K562 (cell line): ENCODE measurements at regions not wholly inside any gene's neighbourhood (a gene's known extent, or its start where the extent isn't known, plus 50 kb on each side); places are given as distances from the start of the nearest gene placed in this dataset.

Experiments used
- ATAC-seq: fragments of 200-7000 bp; cut with Tn5 transposase; 3 replicates; pipeline ENCODE4 v1.9.1; 2020; ENCODE audit warnings: moderate library complexity
- BruUV-seq: library from RNA; stranded (reverse); fragments of 400-500 nt; replicated peaks from 2 replicates; lab custom pipeline; 2021; lab: Mats Ljungman, UMichigan
- CTCF ChIA-PET: fragments of 300-600 bp; formaldehyde crosslinking; extraction: SDS; loops from one replicate; lab custom pipeline; 2021; ENCODE audit warnings: low intra/inter-chr PET ratio; lab: Yijun Ruan, JAX
- POLR2A ChIA-PET: fragments of 300-600, 350-650 bp; sonication (Branson Sonifier 250); formaldehyde crosslinking; extraction: SDS; loops from one replicate; lab custom pipeline; 2021; ENCODE audit warnings: antibody characterized with exemption, inconsistent platforms; lab: Yijun Ruan, JAX
- DNase-seq, 4 experiments: peaks; one replicate each; pipeline versions ENCODE4 v3.0.0 to v3.0.0-alpha.2; 2011 to 2018; ENCODE audit warnings: low spot score in 3 of 4, mixed read lengths in 3 of 4; ENCODE audit errors: extremely low read depth in 1 of 4
- FAIRE-seq: peaks from 2 replicates; lab custom pipeline; 2011; peaks lifted over from hg19 to GRCh38; lab: Jason Lieb, UNC
- H2AFZ ChIP-seq: 2 replicates; pipeline ENCODE4 v1.6.0; 2011; ENCODE audit warnings: low read depth, low read length, control low read depth, inconsistent platforms
- H3K27ac ChIP-seq: fragments of 200-600 bp; 3 replicates; pipeline ENCODE4 v1.8.0; 2011; ENCODE audit warnings: low read depth, mild to moderate bottlenecking, control low read depth, inconsistent platforms, low read length, moderate library complexity, mixed read lengths; ENCODE audit errors: extremely low read depth
- H3K27me3 ChIP-seq, 2 experiments: fragments of 300-600 bp in 1 of 2; 2 replicates in 1 of 2; 3 replicates in 1 of 2; pipeline versions ENCODE4 v1.6.0 to v1.8.0; 2011; ENCODE audit warnings: inconsistent platforms in 2 of 2, low read length in 2 of 2, mild to moderate bottlenecking in 1 of 2, mixed read lengths in 1 of 2, moderate library complexity in 1 of 2; ENCODE audit not compliant: control insufficient read depth in 2 of 2, insufficient read depth in 2 of 2
- H3K36me3 ChIP-seq: fragments of 300-600 bp; 3 replicates; pipeline ENCODE4 v1.8.0; 2011; ENCODE audit warnings: mild to moderate bottlenecking, low read length, inconsistent platforms; ENCODE audit not compliant: control insufficient read depth, insufficient read depth
- H3K4me1 ChIP-seq, 2 experiments: fragments of 200-600 bp in 1 of 2; replicated peaks in 1 of 2; 2 replicates in 1 of 2; 3 replicates in 1 of 2; pipeline versions ENCODE4 v1.5.1 to v1.8.0; 2011; ENCODE audit warnings: inconsistent platforms in 2 of 2, low read length in 2 of 2, mild to moderate bottlenecking in 1 of 2, mixed read lengths in 1 of 2, moderate library complexity in 1 of 2; ENCODE audit not compliant: control insufficient read depth in 2 of 2, insufficient read depth in 2 of 2
- H3K4me2 ChIP-seq: 2 replicates; pipeline ENCODE4 v1.6.1; 2011; ENCODE audit warnings: low read length, control low read depth, inconsistent platforms, mixed read lengths; ENCODE audit not compliant: insufficient read depth
- H3K4me3 ChIP-seq: fragments of 200-600 bp; sonication (generic), shearing (Covaris generic); 2 replicates; pipeline ENCODE4 v1.5.1; 2016; ENCODE audit warnings: control low read depth, inconsistent platforms
- H3K79me2 ChIP-seq: fragments of 200-600 bp; 3 replicates; pipeline ENCODE4 v1.8.0; 2011; ENCODE audit warnings: low read length, inconsistent platforms; ENCODE audit not compliant: control insufficient read depth, insufficient read depth
- H3K9ac ChIP-seq, 2 experiments: 2 replicates each; pipeline versions ENCODE4 v1.6.0 to v1.6.1; 2011; ENCODE audit warnings: low read depth in 2 of 2, low read length in 2 of 2, control low read depth in 1 of 2, inconsistent platforms in 1 of 2, mild to moderate bottlenecking in 1 of 2, mixed read lengths in 1 of 2; ENCODE audit not compliant: insufficient read depth in 1 of 2
- H3K9me1 ChIP-seq: one replicate; pipeline ENCODE4 v1.6.0; 2011; ENCODE audit warnings: inconsistent platforms, mild to moderate bottlenecking, low read length, moderate library complexity; ENCODE audit not compliant: control insufficient read depth, insufficient read depth
- H3K9me3 ChIP-seq: replicated peaks from 2 replicates; pipeline ENCODE4 v1.5.1; 2011; ENCODE audit warnings: low read depth, low read length, inconsistent platforms; ENCODE audit not compliant: control insufficient read depth, insufficient read depth
- H4K20me1 ChIP-seq: replicated peaks from 2 replicates; pipeline ENCODE4 v1.6.1; 2011; ENCODE audit warnings: low read length, inconsistent platforms, mixed read lengths; ENCODE audit not compliant: control insufficient read depth, insufficient read depth
- CBFB ChIP-seq: sonication (generic); formaldehyde crosslinking; IDR thresholded peaks from 2 replicates; pipeline ENCODE4 v1.4.0; 2020; ENCODE audit warnings: mild to moderate bottlenecking, missing genetic modification reagents
- CHD2 ChIP-seq: IDR thresholded peaks from 2 replicates; pipeline ENCODE4 v1.6.1; 2011; ENCODE audit warnings: low read depth, low read length
- CXXC5 ChIP-seq: fragments of 250-450 bp; sonication (Bioruptor Pico); IDR thresholded peaks from 2 replicates; pipeline ENCODE4 v1.8.0; 2022; ENCODE audit warnings: inconsistent platforms, mild to moderate bottlenecking, moderate library complexity
- FIP1L1 ChIP-seq: fragments of 200-400 bp; formaldehyde crosslinking; IDR thresholded peaks from 2 replicates; pipeline ENCODE4 v1.6.1; 2018; ENCODE audit warnings: mild to moderate bottlenecking, low read depth, low read length; ENCODE audit not compliant: poor library complexity, severe bottlenecking
- GTF2F1 ChIP-seq: IDR thresholded peaks from 2 replicates; pipeline ENCODE4 v1.6.1; 2011; ENCODE audit warnings: low read depth, low read length, improper control_type of control experiment
- HMBOX1 ChIP-seq: sonication (generic); IDR thresholded peaks from 2 replicates; pipeline ENCODE4 v1.6.1; 2016
- HSF4 ChIP-seq: fragments of 250-450 bp; sonication (Bioruptor Pico); IDR thresholded peaks from 2 replicates; pipeline ENCODE4 v2.1.2; 2022; ENCODE audit warnings: mild to moderate bottlenecking, moderate library complexity, borderline replicate concordance
- KAT7 ChIP-seq: sonication (generic); formaldehyde crosslinking; IDR thresholded peaks from 2 replicates; pipeline ENCODE4 v1.8.0; 2022; ENCODE audit warnings: missing genetic modification reagents, mild to moderate bottlenecking, borderline replicate concordance
- KDM5B ChIP-seq: fragments of 200-600 bp; sonication (generic); IDR thresholded peaks from 2 replicates; pipeline ENCODE4 v1.6.1; 2012; ENCODE audit warnings: low read depth, mild to moderate bottlenecking, moderate library complexity, low read length, control low read depth, inconsistent platforms; ENCODE audit not compliant: insufficient replicate concordance
- MTA3 ChIP-seq: fragments of 450-650 bp; formaldehyde crosslinking; IDR thresholded peaks from 2 replicates; pipeline ENCODE4 v1.6.1; 2017; ENCODE audit warnings: mild to moderate bottlenecking, borderline replicate concordance
- MYNN ChIP-seq, 2 experiments: sonication (generic); formaldehyde crosslinking in 1 of 2; IDR thresholded peaks; 2 replicates each; pipeline versions ENCODE4 v1.5.0 to v1.6.1; 2016 to 2020; ENCODE audit warnings: antibody characterized with exemption in 1 of 2, missing genetic modification reagents in 1 of 2
- RBM15 ChIP-seq: fragments of 200-400 bp; formaldehyde crosslinking; IDR thresholded peaks from 2 replicates; pipeline ENCODE4 v1.6.1; 2018; ENCODE audit warnings: mild to moderate bottlenecking, low read length, moderate library complexity; ENCODE audit not compliant: insufficient read depth
- RBM25 ChIP-seq: fragments of 200-400 bp; formaldehyde crosslinking; IDR thresholded peaks from 2 replicates; pipeline ENCODE4 v1.6.1; 2018; ENCODE audit warnings: low read length, low read depth, moderate library complexity; ENCODE audit not compliant: severe bottlenecking
- SIN3A ChIP-seq, 2 experiments: fragments of 150-350 bp in 1 of 2; IDR thresholded peaks; 2 replicates each; pipeline ENCODE4 v1.6.1; 2011 to 2016; ENCODE audit warnings: borderline replicate concordance in 2 of 2, low read depth in 2 of 2, low read length in 2 of 2, mild to moderate bottlenecking in 2 of 2, moderate library complexity in 2 of 2; ENCODE audit not compliant: control insufficient read depth in 1 of 2
- in situ Hi-C: fragments of 300-500 bp; cut with MboI; formaldehyde crosslinking; loops from 4 replicates; pipeline ENCODE4 v1.15.0; 2018; ENCODE audit warnings: inconsistent platforms, mixed read lengths
- intact Hi-C: fragments of 100-400 bp; cut with micrococcal nuclease; formaldehyde crosslinking; loops from 2 replicates; pipeline ENCODE4 v1.14.2; 2022
- TF ChIP-seq, protein P1 (sequence below): fragments of 200-800 bp; sonication (Bioruptor generic); IDR thresholded peaks from 2 replicates; pipeline ENCODE4 v1.6.1; 2017; ENCODE audit warnings: missing genetic modification characterization, missing compliant biosample characterization

GRCh38 chr3:168618827-168619470 lies 523.2 kb upstream of the GOLIM4 start (continued):
- TF ChIP-seq HMBOX1 (no peak), MYNN (IDR thresholded peaks at IDR 0.05) (no peak), MYNN (CRISPR knock-in tag; IDR thresholded peaks at IDR 0.05) (no peak), HSF4 (no peak)
- TF ChIP-seq, all 486 proteins: peak for 0

DNA sequence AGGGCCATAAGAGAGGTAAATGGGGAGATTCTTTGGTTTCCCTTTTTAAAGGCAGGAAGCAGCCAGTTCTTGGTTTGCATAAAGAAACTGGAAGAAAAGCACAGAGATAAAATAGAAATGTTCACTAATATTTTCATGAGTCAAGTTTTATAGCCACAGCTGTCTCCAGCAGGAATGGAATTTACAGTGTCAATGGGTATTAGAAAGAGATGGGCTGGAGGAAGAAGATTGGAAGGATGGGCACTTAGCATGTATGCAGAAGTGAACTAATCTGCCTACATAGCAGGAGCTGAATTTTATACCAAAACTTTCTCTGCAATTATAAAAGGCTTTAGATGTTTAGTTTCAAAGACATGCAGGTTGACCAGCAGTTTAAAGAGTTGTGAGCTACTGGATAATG lies 521.9 kb upstream of the GOLIM4 start:
- Histone ChIP-seq H3K9ac (no peak overlapping the region), H3K27ac (no peak overlapping the region), H3K9me1 (no peaks in the 10 kb centered on the region), H4K20me1 (no peaks in the 10 kb centered on the region), H3K36me3 (no peaks in the 10 kb centered on the region), H3K9me3 (no peaks in the 10 kb centered on the region), H3K27me3 (no peaks in the 10 kb centered on the region), H3K4me2 (no peak overlapping the region), H3K4me1 (no peaks in the 10 kb centered on the region), H3K4me3 (no peak overlapping the region), H2AFZ (no peak overlapping the region), H3K79me2 (no peaks in the 10 kb centered on the region)
- DNase-seq (no peak), FAIRE-seq (no peak), ATAC-seq (no peak)
- intact Hi-C loops (no loop called here), in situ Hi-C loops (no loop called here)
- TF ChIP-seq KDM5B, result no peak
- no peak for TF ChIP-seq CBFB (CRISPR knock-in tag)
- no peak for TF ChIP-seq FIP1L1
- TF ChIP-seq RBM25, result no peak
- TF ChIP-seq HSF4, result no peak
- no peak for TF ChIP-seq KAT7 (CRISPR knock-in tag)
- TF ChIP-seq RBM15, result no peak
- TF ChIP-seq MTA3, result no peak
- no peak for TF ChIP-seq SIN3A (IDR thresholded peaks at IDR 0.05; ENCODE audit: borderline replicate concordance in 2 of 2, control insufficient read depth in 1 of 2, low read depth in 2 of 2, low read length in 2 of 2)
- TF ChIP-seq CXXC5 (CRISPR knock-in tag), result no peak
- TF ChIP-seq CHD2, result no peak
- TF ChIP-seq, protein P1, sequence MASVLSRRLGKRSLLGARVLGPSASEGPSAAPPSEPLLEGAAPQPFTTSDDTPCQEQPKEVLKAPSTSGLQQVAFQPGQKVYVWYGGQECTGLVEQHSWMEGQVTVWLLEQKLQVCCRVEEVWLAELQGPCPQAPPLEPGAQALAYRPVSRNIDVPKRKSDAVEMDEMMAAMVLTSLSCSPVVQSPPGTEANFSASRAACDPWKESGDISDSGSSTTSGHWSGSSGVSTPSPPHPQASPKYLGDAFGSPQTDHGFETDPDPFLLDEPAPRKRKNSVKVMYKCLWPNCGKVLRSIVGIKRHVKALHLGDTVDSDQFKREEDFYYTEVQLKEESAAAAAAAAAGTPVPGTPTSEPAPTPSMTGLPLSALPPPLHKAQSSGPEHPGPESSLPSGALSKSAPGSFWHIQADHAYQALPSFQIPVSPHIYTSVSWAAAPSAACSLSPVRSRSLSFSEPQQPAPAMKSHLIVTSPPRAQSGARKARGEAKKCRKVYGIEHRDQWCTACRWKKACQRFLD (CRISPR knock-in tag), result no peak
- TF ChIP-seq GTF2F1, result no peak
- POLR2A ChIA-PET, result no interaction called here
- CTCF ChIA-PET, result no interaction called here
- BruUV-seq, result no TSS peak
